GM21447 (cell line): ENCODE measurements at regions not wholly inside any gene's neighbourhood (a gene's known extent, or its start where the extent isn't known, plus 50 kb on each side); places are given as distances from the start of the nearest gene placed in this dataset.
"Not testable (repeated sequence)": the region's sequence is repeated elsewhere in the genome, so short reads cannot be mapped to it uniquely, and the experiment has no call there.

Source experiments
- ATAC-seq: cut with Tn5 transposase; IDR thresholded peaks from one replicate; pipeline ENCODE4 v1.9.1; 2021; ENCODE audit not compliant: unreplicated experiment

- no peak for ATAC-seq
Observed at GRCh38 chr15:96172417-96172816, 158.1 kb upstream of the NR2F2 start.

GRCh38 chr15:96176831-96177230 lies 153.7 kb upstream of the NR2F2 start:
- no peak for ATAC-seq

- ATAC-seq, result no peak
Observed at GRCh38 chr15:96177279-96177678, 153.2 kb upstream of the NR2F2 start.

- no peak for ATAC-seq
Observed at GRCh38 chr15:96180087-96180748, 150.3 kb upstream of the NR2F2 start.

GRCh38 chr15:96181217-96181616 lies 149.3 kb upstream of the NR2F2 start:
- ATAC-seq, result no peak

GRCh38 chr15:96181873-96182301 lies 148.6 kb upstream of the NR2F2 start:
- no peak for ATAC-seq

GRCh38 chr15:96182736-96183513 lies 147.6 kb upstream of the NR2F2 start:
- no peak for ATAC-seq

- ATAC-seq, result no peak
Observed at GRCh38 chr15:96183514-96183850, 147.0 kb upstream of the NR2F2 start.

- ATAC-seq, result no peak
Observed at GRCh38 chr15:96183867-96184266, 146.6 kb upstream of the NR2F2 start.

GRCh38 chr15:96184297-96184696 lies 146.2 kb upstream of the NR2F2 start:
- no peak for ATAC-seq

GRCh38 chr15:96186105-96186504 lies 144.4 kb upstream of the NR2F2 start:
- no peak for ATAC-seq

GRCh38 chr15:96187341-96188305 lies 142.9 kb upstream of the NR2F2 start:
- no peak for ATAC-seq

GRCh38 chr15:96197721-96198120 lies 132.8 kb upstream of the NR2F2 start:
- ATAC-seq, result no peak

- no peak for ATAC-seq
Observed at GRCh38 chr15:96199111-96199510, 131.4 kb upstream of the NR2F2 start.

GRCh38 chr15:96200357-96200967 lies 130.0 kb upstream of the NR2F2 start:
- no peak for ATAC-seq

GRCh38 chr15:96201696-96202095 lies 128.8 kb upstream of the NR2F2 start:
- ATAC-seq, result no peak

GRCh38 chr15:96205588-96205987 lies 124.9 kb upstream of the NR2F2 start:
- not testable (repeated sequence) for ATAC-seq

- ATAC-seq, result no peak
Observed at GRCh38 chr15:96207377-96208006, 123.0 kb upstream of the NR2F2 start.

GRCh38 chr15:96209285-96209735 lies 121.2 kb upstream of the NR2F2 start:
- ATAC-seq, result no peak

- no peak for ATAC-seq
Observed at GRCh38 chr15:96213045-96213444, 117.5 kb upstream of the NR2F2 start.
